GM12878 (cell line): ENCODE measurements at regions not wholly inside any gene's neighbourhood (a gene's known extent, or its start where the extent isn't known, plus 50 kb on each side); places are given as distances from the start of the nearest gene placed in this dataset.
A peak's percentile ranks its signal among the peaks of the same experiment; 100 is the strongest.

Experiments used
- CEBPB ChIP-seq, 2 experiments: fragments of 150-350 bp in 1 of 2; IDR thresholded peaks; 2 replicates each; pipeline ENCODE4 v1.6.1; 2012 to 2014; ENCODE audit warnings: low read depth in 2 of 2, low read length in 2 of 2, borderline replicate concordance in 1 of 2, inconsistent platforms in 1 of 2
- NKRF ChIP-seq: fragments of 450-650 bp; conservative IDR thresholded peaks from 2 replicates; pipeline ENCODE4 v1.6.1; 2017; ENCODE audit warnings: mild to moderate bottlenecking, moderate library complexity
- PBX3 ChIP-seq: IDR thresholded peaks from 2 replicates; pipeline ENCODE4 v1.6.1; 2011; ENCODE audit warnings: mild to moderate bottlenecking, low read depth, low read length, moderate library complexity; ENCODE audit not compliant: insufficient replicate concordance
- ZBTB4 ChIP-seq: fragments of 450-650 bp; formaldehyde crosslinking; IDR thresholded peaks from 2 replicates; pipeline ENCODE4 v1.4.0; 2022; ENCODE audit warnings: mild to moderate bottlenecking, moderate library complexity
- ZNF687 ChIP-seq: fragments of 450-650 bp; IDR thresholded peaks from 2 replicates; pipeline ENCODE4 v1.6.1; 2017; ENCODE audit warnings: mild to moderate bottlenecking, moderate library complexity
- ZSCAN29 ChIP-seq: fragments of 450-650 bp; IDR thresholded peaks from 2 replicates; pipeline ENCODE4 v1.6.1; 2017; ENCODE audit warnings: mild to moderate bottlenecking, moderate library complexity

GRCh38 chr10:78981257-78981969 is 87.4 kb upstream of the ZMIZ1 start (continued):
- TF ChIP-seq NKRF (peak; percentile 44; the same call in 1 of the 2 replicates), CEBPB (IDR thresholded peaks at IDR 0.05; ENCODE audit: borderline replicate concordance in 1 of 2, low read depth in 2 of 2, low read length in 2 of 2) (no peak), ZBTB4 (CRISPR knock-in tag) (no peak), PBX3 (no peak), ZSCAN29 (no peak), ZNF687 (no peak)
- TF ChIP-seq, all 136 proteins: peak for 18
